IgD-negative memory B cell (primary cell): ENCODE measurements at regions not wholly inside any gene's neighbourhood (a gene's known extent, or its start where the extent isn't known, plus 50 kb on each side); places are given as distances from the start of the nearest gene placed in this dataset.
"Not testable (repeated sequence)": the region's sequence is repeated elsewhere in the genome, so short reads cannot be mapped to it uniquely, and the experiment has no call there.

Source experiments
- H3K27ac Mint-ChIP-seq, 3 donors: one replicate each; pipeline ENCODE4 v1.8.0; 2020 to 2022; ENCODE audit warnings: mild to moderate bottlenecking in 3 of 3, mixed read lengths in 3 of 3, moderate library complexity in 1 of 3
- H3K27me3 Mint-ChIP-seq: one replicate; pipeline ENCODE4 v1.8.0; 2021; ENCODE audit warnings: mixed read lengths
- H3K36me3 Mint-ChIP-seq: one replicate; pipeline ENCODE4 v1.8.0; 2020; ENCODE audit warnings: mild to moderate bottlenecking, mixed read lengths
- H3K4me1 Mint-ChIP-seq, 3 donors: one replicate each; pipeline ENCODE4 v1.8.0; 2020 to 2022; ENCODE audit warnings: mixed read lengths in 3 of 3, mild to moderate bottlenecking in 1 of 3
- H3K4me3 Mint-ChIP-seq, 4 donors: one replicate each; pipeline ENCODE4 v1.8.0; 2020 to 2022; ENCODE audit warnings: mild to moderate bottlenecking in 4 of 4, mixed read lengths in 4 of 4, moderate library complexity in 3 of 4
- H3K9me3 Mint-ChIP-seq, 3 donors: one replicate each; pipeline ENCODE4 v1.8.0; 2020 to 2021; ENCODE audit warnings: mixed read lengths in 3 of 3, mild to moderate bottlenecking in 1 of 3

GRCh38 chr3:27565201-27565852, 81.1 kb upstream of the SLC4A7 start:
- no peaks in the 10 kb centered on the region for H3K9me3 Mint-ChIP-seq
- H3K27ac Mint-ChIP-seq = no peak overlapping the region
- H3K4me3 Mint-ChIP-seq = no peak overlapping the region
- peaks cover 0 to 1% (median 0%) of the 10 kb centered on the region in 3 donors for H3K4me1 Mint-ChIP-seq
- H3K36me3 Mint-ChIP-seq = no peaks in the 10 kb centered on the region
- no peaks in the 10 kb centered on the region for H3K27me3 Mint-ChIP-seq

- H3K4me3 Mint-ChIP-seq = no peak overlapping the region
- H3K9me3 Mint-ChIP-seq = no peaks in the 10 kb centered on the region
- peaks cover 0 to 1% (median 0%) of the 10 kb centered on the region in 3 donors for H3K4me1 Mint-ChIP-seq
- H3K27me3 Mint-ChIP-seq = no peaks in the 10 kb centered on the region
- no peak overlapping the region for H3K27ac Mint-ChIP-seq
- no peaks in the 10 kb centered on the region for H3K36me3 Mint-ChIP-seq
These were observed 77.4 kb upstream of the SLC4A7 start for GRCh38 chr3:27561576-27561975.

- Mint-ChIP-seq H3K9me3 (no peaks in the 10 kb centered on the region), H3K4me3 (no peak overlapping the region), H3K36me3 (no peaks in the 10 kb centered on the region), H3K27me3 (no peaks in the 10 kb centered on the region), H3K4me1 (peaks cover 0 to 1% (median 0%) of the 10 kb centered on the region in 3 donors), H3K27ac (no peak overlapping the region)
These were observed 76.4 kb upstream of the SLC4A7 start for GRCh38 chr3:27560484-27561056.

GRCh38 chr3:27559835-27560234, 75.7 kb upstream of the SLC4A7 start:
- no peak overlapping the region for H3K27ac Mint-ChIP-seq

GRCh38 chr3:27559381-27559780, 75.2 kb upstream of the SLC4A7 start:
- Mint-ChIP-seq H3K9me3 (no peaks in the 10 kb centered on the region), H3K4me1 (peaks cover 0 to 2% (median 0%) of the 10 kb centered on the region in 3 donors), H3K36me3 (no peaks in the 10 kb centered on the region), H3K27me3 (no peaks in the 10 kb centered on the region), H3K27ac (no peak overlapping the region), H3K4me3 (no peak overlapping the region)

More at GRCh38 chr3:27559835-27560234, 75.7 kb upstream of the SLC4A7 start:
- H3K36me3 Mint-ChIP-seq = no peaks in the 10 kb centered on the region
- H3K9me3 Mint-ChIP-seq = no peaks in the 10 kb centered on the region
- H3K27me3 Mint-ChIP-seq = no peaks in the 10 kb centered on the region
- H3K4me3 Mint-ChIP-seq = no peak overlapping the region
- peaks cover 0 to 1% (median 0%) of the 10 kb centered on the region in 3 donors for H3K4me1 Mint-ChIP-seq

GRCh38 chr3:27557411-27557810, 73.2 kb upstream of the SLC4A7 start:
- H3K9me3 Mint-ChIP-seq = no peaks in the 10 kb centered on the region
- H3K27ac Mint-ChIP-seq = peak overlapping the region in 1 of 3 donors; percentile 53
- H3K36me3 Mint-ChIP-seq = no peaks in the 10 kb centered on the region
- H3K27me3 Mint-ChIP-seq = no peaks in the 10 kb centered on the region
- H3K4me3 Mint-ChIP-seq = no peak overlapping the region
- peaks cover 0 to 2% (median 0%) of the 10 kb centered on the region in 3 donors for H3K4me1 Mint-ChIP-seq

GRCh38 chr3:27556887-27557286, 72.7 kb upstream of the SLC4A7 start:
- peak overlapping the region in 1 of 3 donors; percentile 53 for H3K27ac Mint-ChIP-seq
- H3K4me1 Mint-ChIP-seq = peaks cover 0 to 2% (median 0%) of the 10 kb centered on the region in 3 donors
- H3K27me3 Mint-ChIP-seq = peaks cover under 1% of the 10 kb centered on the region
- peaks cover 0 to under 1% (median 0%) of the 10 kb centered on the region in 3 donors for H3K9me3 Mint-ChIP-seq
- no peak overlapping the region for H3K4me3 Mint-ChIP-seq
- no peaks in the 10 kb centered on the region for H3K36me3 Mint-ChIP-seq

GRCh38 chr3:27554706-27555105, 70.5 kb upstream of the SLC4A7 start:
- no peak overlapping the region for H3K4me3 Mint-ChIP-seq
- no peak overlapping the region for H3K27ac Mint-ChIP-seq
- no peaks in the 10 kb centered on the region for H3K36me3 Mint-ChIP-seq
- H3K4me1 Mint-ChIP-seq = peaks cover 0 to 2% (median 0%) of the 10 kb centered on the region in 3 donors
- peaks cover 3% of the 10 kb centered on the region for H3K27me3 Mint-ChIP-seq
- H3K9me3 Mint-ChIP-seq = peaks cover 0 to 3% (median 0%) of the 10 kb centered on the region in 3 donors

- no peaks in the 10 kb centered on the region for H3K36me3 Mint-ChIP-seq
- no peak overlapping the region for H3K4me3 Mint-ChIP-seq
- H3K4me1 Mint-ChIP-seq = peaks cover 0 to 2% (median 0%) of the 10 kb centered on the region in 3 donors
- no peak overlapping the region for H3K27ac Mint-ChIP-seq
- H3K9me3 Mint-ChIP-seq = peaks cover 0 to 3% (median 0%) of the 10 kb centered on the region in 3 donors
- H3K27me3 Mint-ChIP-seq = peaks cover 6% of the 10 kb centered on the region
These were observed 69.8 kb upstream of the SLC4A7 start for GRCh38 chr3:27553886-27554540.

- H3K9me3 Mint-ChIP-seq, H3K4me1 Mint-ChIP-seq, H3K36me3 Mint-ChIP-seq, H3K27me3 Mint-ChIP-seq, H3K27ac Mint-ChIP-seq: not testable (repeated sequence)
- H3K4me3 Mint-ChIP-seq = peak overlapping the region in 1 of 4 donors; percentile 38
These were observed 68.5 kb upstream of the SLC4A7 start for GRCh38 chr3:27552708-27553107.

- not testable (repeated sequence) for H3K27ac Mint-ChIP-seq, H3K4me3 Mint-ChIP-seq, H3K36me3 Mint-ChIP-seq, H3K9me3 Mint-ChIP-seq, H3K4me1 Mint-ChIP-seq, H3K27me3 Mint-ChIP-seq
These were observed 67.2 kb upstream of the SLC4A7 start for GRCh38 chr3:27551413-27551812.

GRCh38 chr3:27545061-27545460, 60.9 kb upstream of the SLC4A7 start:
- H3K27ac Mint-ChIP-seq = no peak overlapping the region
- H3K4me1 Mint-ChIP-seq = no peaks in the 10 kb centered on the region
- peaks cover 2% of the 10 kb centered on the region for H3K36me3 Mint-ChIP-seq
- peaks cover 4% of the 10 kb centered on the region for H3K27me3 Mint-ChIP-seq
- H3K9me3 Mint-ChIP-seq = peaks cover 0 to 3% (median 2%) of the 10 kb centered on the region in 3 donors
- no peak overlapping the region for H3K4me3 Mint-ChIP-seq

GRCh38 chr3:27544372-27544865, 60.2 kb upstream of the SLC4A7 start:
- peaks cover under 1% of the 10 kb centered on the region for H3K27me3 Mint-ChIP-seq
- H3K27ac Mint-ChIP-seq = no peak overlapping the region

GRCh38 chr3:27542476-27542875, 58.3 kb upstream of the SLC4A7 start:
- Mint-ChIP-seq H3K27me3 (no peaks in the 10 kb centered on the region), H3K4me3 (no peak overlapping the region), H3K27ac (no peak overlapping the region), H3K9me3 (peaks cover 0 to 3% (median 2%) of the 10 kb centered on the region in 3 donors), H3K36me3 (peaks cover 2% of the 10 kb centered on the region), H3K4me1 (no peaks in the 10 kb centered on the region)

More at GRCh38 chr3:27544372-27544865, 60.2 kb upstream of the SLC4A7 start:
- Mint-ChIP-seq H3K4me1 (no peaks in the 10 kb centered on the region), H3K4me3 (no peak overlapping the region), H3K9me3 (peaks cover 0 to 3% (median 2%) of the 10 kb centered on the region in 3 donors), H3K36me3 (peaks cover 2% of the 10 kb centered on the region)

GRCh38 chr3:27540231-27540630, 56.0 kb upstream of the SLC4A7 start:
- Mint-ChIP-seq H3K27ac (no peak overlapping the region), H3K9me3 (no peaks in the 10 kb centered on the region), H3K27me3 (no peaks in the 10 kb centered on the region), H3K36me3 (peaks cover 2% of the 10 kb centered on the region), H3K4me1 (peaks cover 0 to 4% (median 1%) of the 10 kb centered on the region in 3 donors), H3K4me3 (no peak overlapping the region)
